Islet of Langerhans (tissue), 1 donor: ENCODE measurements at regions not wholly inside any gene's neighbourhood (a gene's known extent, or its start where the extent isn't known, plus 50 kb on each side); places are given as distances from the start of the nearest gene placed in this dataset.
"Not testable (repeated sequence)": the region's sequence is repeated elsewhere in the genome, so short reads cannot be mapped to it uniquely, and the experiment has no call there.

ENCODE experiments used
- FAIRE-seq: peaks from one replicate; lab custom pipeline; 2011; peaks lifted over from hg19 to GRCh38; lab: Jason Lieb, UNC

DNA sequence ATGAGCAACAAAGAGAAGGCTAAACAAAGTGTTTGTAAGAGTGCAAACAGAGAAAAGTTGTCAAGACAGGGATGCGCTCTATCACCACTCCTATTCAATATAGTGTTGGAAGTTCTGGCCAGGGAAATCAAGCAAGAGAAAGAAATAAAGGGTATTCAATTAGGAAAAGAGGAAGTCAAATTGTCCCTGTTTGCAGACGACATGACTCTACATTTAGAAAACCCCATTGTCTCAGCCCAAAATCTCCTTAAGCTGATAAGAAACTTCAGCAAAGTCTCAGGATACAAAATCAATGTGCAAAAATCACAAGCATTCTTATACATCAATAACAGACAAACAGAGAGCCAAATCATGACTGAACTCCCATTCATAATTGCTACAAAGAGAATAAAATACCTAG is 143.4 kb upstream of the POGK start:
- FAIRE-seq, result not testable (repeated sequence)

DNA sequence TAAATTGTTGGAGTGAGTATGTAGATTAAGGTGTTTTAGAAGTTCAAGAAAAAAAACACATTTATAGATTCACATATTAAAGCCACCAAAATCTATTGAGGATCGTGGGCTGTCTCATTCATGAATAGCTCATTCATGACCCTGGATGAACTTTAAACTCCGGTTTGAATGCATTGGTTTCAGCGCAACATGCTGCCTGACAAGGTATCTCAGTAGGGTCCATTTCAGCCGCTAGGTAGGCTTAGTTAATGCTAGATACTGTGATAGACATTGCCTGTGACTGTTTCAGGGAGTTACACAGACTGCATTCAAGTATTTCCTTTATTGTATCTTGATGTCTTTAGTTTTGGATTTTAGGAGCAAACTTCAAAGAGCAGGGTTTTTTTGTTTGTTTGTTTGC is 140.5 kb upstream of the POGK start:
- FAIRE-seq, result no peak

DNA sequence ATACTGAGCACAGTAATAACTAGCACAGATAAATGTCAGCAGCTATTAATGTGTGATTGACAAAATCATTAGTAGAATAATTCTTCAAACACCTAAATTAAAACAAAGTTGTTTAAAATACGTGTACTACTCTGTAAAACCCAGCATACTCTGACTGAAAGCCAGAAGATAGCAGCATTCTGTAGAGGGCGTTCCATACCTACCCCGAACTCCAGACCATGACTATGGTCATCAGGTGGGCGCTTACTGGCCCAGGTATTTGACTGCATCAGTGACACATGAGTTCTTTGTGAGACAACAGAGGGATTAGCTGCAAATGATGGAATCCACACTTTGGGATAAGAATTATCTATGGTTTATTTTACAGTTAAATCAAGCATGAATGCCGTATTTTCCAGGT is 139.7 kb upstream of the POGK start:
- no peak for FAIRE-seq

DNA sequence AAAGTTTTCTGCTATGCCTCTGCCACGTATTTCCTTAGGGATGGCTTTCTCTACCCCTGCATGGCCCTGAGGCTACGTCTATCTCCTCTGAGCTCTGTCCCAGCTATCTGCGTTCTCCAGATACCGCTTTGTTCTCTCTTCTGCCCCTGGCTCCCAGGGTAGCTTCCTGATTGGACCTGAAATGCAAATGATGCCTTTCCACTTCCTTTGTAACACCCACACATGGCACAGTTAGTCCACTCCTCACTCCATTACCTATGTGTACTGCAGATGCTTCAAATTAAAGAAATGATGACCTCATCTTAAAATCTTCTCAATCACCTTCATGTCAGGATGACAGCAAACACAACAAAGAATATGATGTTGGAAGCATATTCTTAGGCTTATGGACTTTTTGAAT is 138.6 kb upstream of the POGK start:
- no peak for FAIRE-seq

DNA sequence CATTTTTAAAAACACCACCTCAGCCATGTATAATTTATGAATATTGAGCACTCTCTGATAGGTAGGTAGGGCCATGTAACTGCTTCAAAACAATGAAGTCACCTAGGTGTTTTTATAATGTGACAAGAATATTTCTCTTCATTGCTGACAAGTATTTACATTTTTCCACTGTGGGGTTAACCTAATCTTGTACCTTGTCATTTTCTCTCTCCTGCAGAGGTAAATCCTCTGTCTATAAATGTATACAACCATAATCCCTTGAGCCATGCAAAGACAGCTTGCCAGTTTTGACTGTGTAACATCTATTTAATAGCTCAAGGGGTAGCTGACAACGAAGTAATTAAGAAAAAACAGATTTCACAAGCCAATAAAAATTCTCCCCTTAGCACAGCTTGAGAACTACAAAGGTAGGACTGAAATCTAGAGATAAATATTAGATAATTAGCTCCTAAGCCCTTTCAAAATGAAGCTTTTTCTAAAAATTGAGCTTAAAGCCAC is 137.6 kb upstream of the POGK start:
- FAIRE-seq, result no peak

DNA sequence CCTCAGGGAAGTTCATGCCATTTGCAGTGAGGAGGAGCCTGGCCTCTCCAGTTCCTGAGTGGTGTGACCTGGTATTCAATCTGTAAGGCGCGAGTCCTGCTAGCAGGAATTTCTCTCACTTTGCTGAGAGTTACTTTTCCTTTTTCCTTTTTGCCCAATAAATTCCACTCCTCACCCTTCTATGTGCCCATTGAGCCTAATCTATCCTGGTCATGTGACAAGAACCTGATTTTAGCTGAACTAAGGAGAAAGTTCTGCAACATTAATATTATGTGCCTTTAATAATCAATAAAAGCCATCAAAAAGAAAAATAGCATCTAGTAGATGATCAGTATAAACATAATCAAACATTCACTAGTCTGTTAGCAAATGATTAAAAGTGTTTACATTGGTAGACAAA is 136.1 kb upstream of the POGK start:
- FAIRE-seq, result no peak

- no peak for FAIRE-seq
Measured at GRCh38 chr1:166703726-166704462, 135.4 kb upstream of the POGK start.

DNA sequence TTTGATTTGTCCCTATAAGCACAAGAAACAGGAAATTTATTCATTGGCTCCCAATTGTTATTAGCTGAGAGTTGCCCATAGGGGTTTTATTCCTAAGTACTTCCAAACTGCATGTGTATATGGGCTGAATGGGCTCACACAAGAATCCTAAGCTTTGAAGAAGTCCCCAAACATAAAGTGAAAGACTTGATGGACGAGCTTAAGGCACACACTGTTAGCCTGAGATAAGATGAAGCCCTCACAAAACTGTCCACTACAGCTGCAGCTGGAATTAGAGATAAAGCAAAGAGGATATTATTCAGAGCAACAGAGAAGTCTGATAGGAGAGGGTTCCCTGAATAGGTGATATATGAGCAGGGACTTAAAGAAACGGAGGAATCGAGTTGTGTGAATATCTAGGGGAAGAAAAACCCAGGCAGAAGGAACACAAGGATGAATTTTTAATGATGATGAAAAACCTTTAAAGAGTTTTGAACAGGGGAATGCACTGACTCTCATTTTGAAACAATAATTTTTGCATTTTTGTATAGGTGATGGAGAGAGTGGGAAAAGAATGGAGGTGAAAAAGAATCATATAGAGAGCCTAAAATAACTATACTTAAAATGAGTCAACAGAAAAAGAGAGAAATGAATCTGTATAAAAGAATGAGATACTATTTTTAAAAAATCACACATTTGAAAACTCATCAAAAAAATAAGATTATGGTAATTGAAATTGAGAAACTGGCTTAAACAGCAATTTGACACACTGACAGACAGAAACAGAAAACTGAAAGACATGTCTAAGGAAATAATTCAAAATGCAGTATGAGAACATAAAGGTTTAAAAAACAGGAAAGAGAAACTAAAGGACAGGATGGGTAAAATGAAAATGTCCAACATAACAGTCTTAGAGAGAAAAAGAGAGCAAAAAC is 133.6 kb upstream of the POGK start:
- FAIRE-seq, result no peak

DNA sequence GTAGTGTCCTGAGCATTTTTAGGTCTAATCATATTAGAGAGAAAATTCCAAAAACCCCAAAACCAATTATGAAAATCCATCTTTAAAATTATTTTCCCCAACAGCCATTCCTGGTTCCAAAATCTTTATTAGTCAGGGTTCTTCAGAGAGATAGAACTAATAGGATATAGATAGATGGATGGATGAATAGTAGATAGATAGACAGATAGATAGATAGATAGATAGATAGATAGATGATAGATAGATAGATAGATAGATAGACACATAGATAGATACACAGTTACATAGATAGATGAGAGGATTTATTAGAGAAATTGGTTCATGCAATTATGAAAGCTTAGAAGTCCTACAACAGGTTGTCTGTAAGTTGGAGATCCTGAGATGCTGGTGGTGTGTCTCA is 122.7 kb upstream of the POGK start:
- no peak for FAIRE-seq

- no peak for FAIRE-seq
Measured at GRCh38 chr1:166721145-166721544, 118.1 kb upstream of the POGK start.

GRCh38 chr1:166730299-166730888 is 108.9 kb upstream of the POGK start:
- no peak for FAIRE-seq

DNA sequence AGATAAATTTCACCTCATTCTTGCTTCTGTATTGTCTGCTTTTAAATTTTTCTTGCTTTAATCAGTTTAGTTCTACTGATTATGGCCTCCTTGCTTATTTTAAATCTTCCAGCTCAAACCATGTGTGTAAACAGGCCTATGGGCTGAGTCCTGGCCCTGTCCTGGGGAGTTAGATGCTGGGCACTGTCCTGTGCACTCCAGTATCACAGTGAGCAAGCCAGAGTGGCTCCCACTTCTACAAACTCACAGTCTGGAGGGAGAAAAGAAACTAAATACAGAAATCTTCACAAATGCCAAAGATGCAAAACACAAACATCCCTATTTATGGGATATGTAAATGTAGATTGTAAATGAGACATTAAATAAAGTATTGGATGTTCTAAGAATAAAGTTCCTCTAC is 101.1 kb upstream of the POGK start:
- FAIRE-seq, result no peak

- FAIRE-seq, result no peak
Measured at GRCh38 chr1:166738873-166739272, 100.4 kb upstream of the POGK start.

DNA sequence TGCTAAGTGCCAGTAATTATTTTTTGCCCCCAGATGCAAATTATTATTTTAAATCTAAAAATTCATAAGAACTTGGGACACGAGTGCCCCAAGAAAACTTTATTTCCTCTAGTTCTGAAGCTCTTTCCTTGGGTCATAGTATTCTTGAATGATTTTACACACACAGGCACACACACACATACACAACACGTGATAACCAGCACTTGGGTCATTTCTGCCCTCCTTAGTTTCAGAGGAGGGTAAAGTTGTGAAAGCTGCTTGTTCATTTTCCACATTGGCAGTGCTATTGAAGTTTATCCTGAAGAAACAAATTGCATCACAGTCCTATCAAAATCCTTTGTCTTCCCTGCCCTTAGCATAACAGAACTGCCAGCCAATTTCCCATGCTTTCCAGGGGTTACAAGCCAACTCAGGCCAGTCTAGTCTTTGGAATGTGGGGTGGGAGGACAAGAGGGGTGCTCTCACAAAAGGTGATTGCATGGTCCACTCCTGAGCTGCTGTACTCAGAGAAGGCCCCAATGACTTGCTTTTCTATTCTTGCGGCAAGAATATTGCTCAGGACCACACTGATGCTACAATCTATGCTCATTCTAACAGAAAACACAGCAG is 98.5 kb upstream of the POGK start:
- no peak for FAIRE-seq

- no peak for FAIRE-seq
Measured at GRCh38 chr1:166763318-166763717, 76.0 kb upstream of the POGK start.

DNA sequence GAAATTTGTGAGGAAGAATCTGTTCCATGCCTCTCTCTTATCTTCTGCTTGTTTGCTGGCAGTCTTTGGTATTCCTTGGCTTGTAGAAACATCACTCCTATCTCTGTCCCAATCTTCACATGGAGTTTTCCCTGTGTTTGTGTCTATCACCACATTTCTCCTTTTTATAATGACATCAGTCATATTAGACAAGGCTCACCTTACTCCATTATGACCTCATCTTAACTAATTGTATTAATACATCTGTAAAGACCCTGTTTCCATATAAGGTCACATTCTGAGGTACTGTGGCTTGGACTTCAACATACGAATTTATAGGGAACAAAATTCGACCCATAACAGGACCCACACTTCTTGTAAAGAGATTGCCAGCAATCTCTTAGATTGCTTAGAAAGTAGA is 72.3 kb upstream of the POGK start:
- no peak for FAIRE-seq

DNA sequence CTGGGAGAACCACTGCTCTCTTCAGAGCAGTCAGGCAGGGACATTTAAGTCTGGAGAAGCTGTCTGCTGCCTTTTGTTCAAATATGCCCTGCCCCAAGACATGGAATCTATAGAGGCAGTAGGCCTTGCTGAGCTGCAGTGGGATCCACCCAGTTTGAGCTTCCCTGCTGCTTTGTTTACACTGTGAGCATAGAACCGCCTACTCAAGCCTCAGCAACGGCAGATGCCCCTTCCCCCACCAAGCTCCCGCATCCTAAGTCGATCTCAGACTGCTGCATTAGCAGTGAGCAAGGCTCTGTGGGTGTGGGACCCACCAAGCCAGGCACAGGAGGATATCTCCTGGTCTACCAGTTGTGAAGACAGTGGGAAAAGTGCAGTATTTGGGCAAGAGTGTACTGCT is 54.6 kb upstream of the POGK start:
- FAIRE-seq, result not testable (repeated sequence)

DNA sequence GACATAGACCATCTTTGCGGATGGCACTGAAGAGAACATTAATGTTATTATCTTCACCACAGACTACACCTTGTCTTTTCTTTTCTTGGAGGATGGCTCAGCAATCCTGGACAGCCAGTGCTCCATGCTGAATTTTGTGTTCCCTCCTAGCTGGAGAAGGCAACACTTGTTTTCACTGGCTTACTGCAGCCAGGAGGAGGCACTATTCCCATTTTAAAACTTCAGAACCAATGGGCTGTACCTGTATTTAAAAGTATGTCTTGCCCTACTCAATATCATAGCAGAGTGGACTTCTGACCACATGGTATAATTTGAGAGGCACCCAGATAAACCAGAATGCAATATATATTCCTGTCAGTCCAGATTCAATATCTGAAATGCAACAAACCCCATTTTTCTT is 53.3 kb upstream of the POGK start:
- no peak for FAIRE-seq

DNA sequence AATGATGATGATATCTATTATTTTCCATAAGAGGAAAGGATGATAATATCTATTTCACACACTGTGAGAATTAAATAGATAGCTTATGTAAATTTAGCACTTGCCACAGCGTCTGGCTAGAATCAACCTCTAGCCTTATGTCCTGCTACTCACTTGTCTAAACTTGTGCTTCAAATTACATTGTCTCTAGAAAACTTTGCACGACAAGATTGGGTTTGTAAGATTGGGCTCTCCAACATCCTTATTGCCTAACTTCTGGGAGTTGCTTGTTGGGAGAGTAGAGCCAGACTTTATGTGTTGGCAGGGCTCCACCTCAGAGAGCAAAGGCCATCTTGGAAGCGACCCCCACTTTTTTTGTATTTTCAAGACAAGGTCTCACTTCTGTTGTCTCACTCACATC is 50.0 kb upstream of the POGK start:
- FAIRE-seq, result no peak
